HL-60 (cell line): ENCODE measurements at regions not wholly inside any gene's neighbourhood (a gene's known extent, or its start where the extent isn't known, plus 50 kb on each side); places are given as distances from the start of the nearest gene placed in this dataset.

ENCODE experiments used
- DNase-seq, 2 experiments: peaks; one replicate each; pipeline ENCODE4 v3.0.0-alpha.2; 2010 to 2020; ENCODE audit warnings: low read depth in 1 of 2, low spot score in 1 of 2
- H3K27ac ChIP-seq: fragments of 250-450 bp; sonication (Bioruptor Pico); replicated peaks from 2 replicates; pipeline ENCODE4 v1.5.1; 2020; ENCODE audit warnings: mild to moderate bottlenecking, moderate library complexity
- H3K27me3 ChIP-seq: fragments of 250-450 bp; sonication (Bioruptor Pico); 2 replicates; pipeline ENCODE4 v1.5.1; 2021; ENCODE audit warnings: mild to moderate bottlenecking, moderate library complexity; ENCODE audit not compliant: insufficient read depth, poor library complexity, severe bottlenecking
- H3K4me3 ChIP-seq: replicated peaks from 2 replicates; pipeline ENCODE4 v1.5.1; 2011; ENCODE audit warnings: mild to moderate bottlenecking, control low read depth, low read length; ENCODE audit not compliant: insufficient read depth
- CTCF ChIP-seq: IDR thresholded peaks from one replicate; pipeline ENCODE4 v1.5.1; 2011; ENCODE audit warnings: low read length, control low read depth, inconsistent platforms; ENCODE audit not compliant: insufficient read depth
- GABPA ChIP-seq: IDR thresholded peaks from 2 replicates; pipeline ENCODE4 v1.6.1; 2012; ENCODE audit warnings: low read depth
- POLR2AphosphoS5 ChIP-seq: IDR thresholded peaks from 2 replicates; pipeline ENCODE4 v1.6.1; 2012; ENCODE audit warnings: low read depth
- REST ChIP-seq: IDR thresholded peaks from 2 replicates; pipeline ENCODE4 v1.6.1; 2012; ENCODE audit warnings: low read depth; ENCODE audit not compliant: insufficient replicate concordance
- SPI1 ChIP-seq: IDR thresholded peaks from 2 replicates; pipeline ENCODE4 v1.6.1; 2012; ENCODE audit warnings: low read depth, mild to moderate bottlenecking, borderline replicate concordance

- no peak for DNase-seq
- no peaks in the 10 kb centered on the region for H3K27me3 ChIP-seq
Measured at GRCh38 chr4:60744767-60745166, 455.4 kb upstream of the ADGRL3 start.

GRCh38 chr4:60745800-60746571, 454.1 kb upstream of the ADGRL3 start:
- Histone ChIP-seq H3K27ac (no peak overlapping the region), H3K27me3 (no peaks in the 10 kb centered on the region), H3K4me3 (no peak overlapping the region)
- TF ChIP-seq GABPA = no peak
- no peak for TF ChIP-seq CTCF
- TF ChIP-seq REST = no peak
- no peak for TF ChIP-seq POLR2AphosphoS5
- no peak for TF ChIP-seq SPI1
- DNase-seq = no peak

More at GRCh38 chr4:60744767-60745166, 455.4 kb upstream of the ADGRL3 start:
- TF ChIP-seq SPI1 (no peak), CTCF (no peak), REST (no peak), POLR2AphosphoS5 (no peak), GABPA (no peak)
- Histone ChIP-seq H3K4me3 (no peak overlapping the region), H3K27ac (no peak overlapping the region)

DNA sequence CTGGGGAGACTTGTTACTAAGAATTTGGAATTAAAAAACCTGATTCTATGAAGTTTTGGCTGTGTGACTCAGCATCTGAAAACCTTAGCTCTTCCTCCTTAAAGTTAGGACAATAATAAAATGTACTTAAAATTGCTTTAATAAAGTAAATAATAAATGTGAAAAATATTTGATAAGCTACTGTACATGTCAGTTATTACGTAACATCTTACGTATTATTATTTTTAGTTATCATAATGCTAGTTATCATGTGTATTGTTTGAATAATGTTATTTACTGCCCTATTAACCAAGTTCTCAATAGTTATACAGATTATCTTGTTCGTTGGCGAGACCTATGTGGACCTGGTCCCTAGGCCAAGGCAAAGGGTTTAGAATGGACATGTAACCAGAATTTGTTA, 449.2 kb upstream of the ADGRL3 start:
- no peak for TF ChIP-seq REST
- no peak for TF ChIP-seq GABPA
- TF ChIP-seq CTCF = no peak
- no peak for TF ChIP-seq POLR2AphosphoS5
- no peak for TF ChIP-seq SPI1
- no peak overlapping the region for H3K27ac ChIP-seq

More for the DNA sequence above, 449.2 kb upstream of the ADGRL3 start:
- no peaks in the 10 kb centered on the region for H3K27me3 ChIP-seq
- DNase-seq = no peak
- no peak overlapping the region for H3K4me3 ChIP-seq
